ENCODE measurements at regions not wholly inside any gene's neighbourhood (a gene's known extent, or its start where the extent isn't known, plus 50 kb on each side); places are given as distances from the start of the nearest gene placed in this dataset.
"Not testable (repeated sequence)": the region's sequence is repeated elsewhere in the genome, so short reads cannot be mapped to it uniquely, and the experiment has no call there.

- H3K4me3 Mint-ChIP-seq; H3K27me3 Mint-ChIP-seq; H3K36me3 Mint-ChIP-seq (ENCODE audit: low read depth); ATAC-seq; H3K4me1 Mint-ChIP-seq (ENCODE audit: low read depth); CTCF ChIA-PET; intact Hi-C loops (cut with micrococcal nuclease); POLR2A ChIA-PET; H3K9me3 Mint-ChIP-seq; DNase-seq; H3K27ac Mint-ChIP-seq: not testable (repeated sequence)
These were observed 73.2 kb upstream of the PLGLB2 start for GRCh38 chr2:87674729-87675128.

- DNase-seq; H3K4me3 Mint-ChIP-seq; H3K4me1 Mint-ChIP-seq (ENCODE audit: low read depth); ATAC-seq; H3K27me3 Mint-ChIP-seq; H3K9me3 Mint-ChIP-seq; CTCF ChIA-PET; POLR2A ChIA-PET; H3K27ac Mint-ChIP-seq; intact Hi-C loops (cut with micrococcal nuclease); H3K36me3 Mint-ChIP-seq (ENCODE audit: low read depth): not testable (repeated sequence)
These were observed 72.4 kb upstream of the PLGLB2 start for GRCh38 chr2:87675487-87675886.

- not testable (repeated sequence) for H3K4me1 Mint-ChIP-seq (ENCODE audit: low read depth)
These were observed 70.4 kb upstream of the PLGLB2 start for GRCh38 chr2:87677421-87677923.

GRCh38 chr2:87678742-87679173 is 69.1 kb upstream of the PLGLB2 start:
- H3K4me3 Mint-ChIP-seq; H3K9me3 Mint-ChIP-seq; H3K36me3 Mint-ChIP-seq (ENCODE audit: low read depth); H3K27me3 Mint-ChIP-seq; CTCF ChIA-PET; intact Hi-C loops (cut with micrococcal nuclease); H3K27ac Mint-ChIP-seq; POLR2A ChIA-PET; H3K4me1 Mint-ChIP-seq (ENCODE audit: low read depth): not testable (repeated sequence)
- peak; percentile 74 for ATAC-seq
- DNase-seq = peak; percentile 16

More at GRCh38 chr2:87677421-87677923, 70.4 kb upstream of the PLGLB2 start:
- H3K4me3 Mint-ChIP-seq; H3K9me3 Mint-ChIP-seq; DNase-seq; CTCF ChIA-PET; H3K36me3 Mint-ChIP-seq (ENCODE audit: low read depth); intact Hi-C loops (cut with micrococcal nuclease); ATAC-seq; H3K27ac Mint-ChIP-seq; H3K27me3 Mint-ChIP-seq; POLR2A ChIA-PET: not testable (repeated sequence)

GRCh38 chr2:87679950-87680349 is 67.9 kb upstream of the PLGLB2 start:
- H3K27me3 Mint-ChIP-seq; intact Hi-C loops (cut with micrococcal nuclease); H3K9me3 Mint-ChIP-seq; ATAC-seq; H3K4me1 Mint-ChIP-seq (ENCODE audit: low read depth); H3K4me3 Mint-ChIP-seq; H3K27ac Mint-ChIP-seq; DNase-seq; POLR2A ChIA-PET; CTCF ChIA-PET; H3K36me3 Mint-ChIP-seq (ENCODE audit: low read depth): not testable (repeated sequence)

- H3K27me3 Mint-ChIP-seq, POLR2A ChIA-PET: not testable (repeated sequence)
These were observed 67.2 kb upstream of the PLGLB2 start for GRCh38 chr2:87680691-87681090.

GRCh38 chr2:87683451-87683850 is 64.4 kb upstream of the PLGLB2 start:
- ATAC-seq; intact Hi-C loops (cut with micrococcal nuclease); H3K36me3 Mint-ChIP-seq (ENCODE audit: low read depth); H3K4me1 Mint-ChIP-seq (ENCODE audit: low read depth); POLR2A ChIA-PET; H3K27me3 Mint-ChIP-seq; H3K27ac Mint-ChIP-seq; CTCF ChIA-PET; H3K4me3 Mint-ChIP-seq; DNase-seq; H3K9me3 Mint-ChIP-seq: not testable (repeated sequence)

More at GRCh38 chr2:87680691-87681090, 67.2 kb upstream of the PLGLB2 start:
- CTCF ChIA-PET; H3K36me3 Mint-ChIP-seq (ENCODE audit: low read depth); ATAC-seq; H3K9me3 Mint-ChIP-seq; H3K27ac Mint-ChIP-seq; H3K4me3 Mint-ChIP-seq; H3K4me1 Mint-ChIP-seq (ENCODE audit: low read depth); DNase-seq; intact Hi-C loops (cut with micrococcal nuclease): not testable (repeated sequence)

- POLR2A ChIA-PET; H3K4me1 Mint-ChIP-seq (ENCODE audit: low read depth); H3K27ac Mint-ChIP-seq; H3K9me3 Mint-ChIP-seq; CTCF ChIA-PET; H3K4me3 Mint-ChIP-seq; DNase-seq; intact Hi-C loops (cut with micrococcal nuclease); ATAC-seq; H3K27me3 Mint-ChIP-seq; H3K36me3 Mint-ChIP-seq (ENCODE audit: low read depth): not testable (repeated sequence)
These were observed 63.9 kb upstream of the PLGLB2 start for GRCh38 chr2:87683961-87684360.

- DNase-seq; H3K4me3 Mint-ChIP-seq; H3K9me3 Mint-ChIP-seq; H3K36me3 Mint-ChIP-seq (ENCODE audit: low read depth); H3K4me1 Mint-ChIP-seq (ENCODE audit: low read depth); intact Hi-C loops (cut with micrococcal nuclease); POLR2A ChIA-PET; H3K27me3 Mint-ChIP-seq; H3K27ac Mint-ChIP-seq; CTCF ChIA-PET; ATAC-seq: not testable (repeated sequence)
These were observed 62.3 kb upstream of the PLGLB2 start for GRCh38 chr2:87685558-87685957.

GRCh38 chr2:87686873-87687549 is 60.9 kb upstream of the PLGLB2 start:
- H3K27me3 Mint-ChIP-seq; H3K36me3 Mint-ChIP-seq (ENCODE audit: low read depth); H3K27ac Mint-ChIP-seq; CTCF ChIA-PET; H3K4me3 Mint-ChIP-seq; H3K9me3 Mint-ChIP-seq; H3K4me1 Mint-ChIP-seq (ENCODE audit: low read depth); ATAC-seq; POLR2A ChIA-PET; DNase-seq; intact Hi-C loops (cut with micrococcal nuclease): not testable (repeated sequence)

GRCh38 chr2:87687550-87688270 is 60.2 kb upstream of the PLGLB2 start:
- H3K27me3 Mint-ChIP-seq; H3K4me3 Mint-ChIP-seq; H3K27ac Mint-ChIP-seq; CTCF ChIA-PET; DNase-seq; H3K36me3 Mint-ChIP-seq (ENCODE audit: low read depth); intact Hi-C loops (cut with micrococcal nuclease); ATAC-seq; H3K4me1 Mint-ChIP-seq (ENCODE audit: low read depth); POLR2A ChIA-PET; H3K9me3 Mint-ChIP-seq: not testable (repeated sequence)

- H3K27me3 Mint-ChIP-seq; H3K36me3 Mint-ChIP-seq (ENCODE audit: low read depth); H3K4me3 Mint-ChIP-seq; intact Hi-C loops (cut with micrococcal nuclease); CTCF ChIA-PET; DNase-seq; POLR2A ChIA-PET; H3K9me3 Mint-ChIP-seq; H3K4me1 Mint-ChIP-seq (ENCODE audit: low read depth): not testable (repeated sequence)
- peak overlapping the region; percentile 71 for H3K27ac Mint-ChIP-seq
- ATAC-seq = peak; percentile 91
These were observed 55.8 kb upstream of the PLGLB2 start for GRCh38 chr2:87691899-87692592.
